ENCODE measurements at regions not wholly inside any gene's neighbourhood (a gene's known extent, or its start where the extent isn't known, plus 50 kb on each side); places are given as distances from the start of the nearest gene placed in this dataset.

GRCh38 chr9:25864509-25864908 lies 186.3 kb upstream of the TUSC1 start:
- H3K9me3 Mint-ChIP-seq = peaks cover 3 to 18% of the 10 kb centered on the region in 2 donors
- peaks cover 10% of the 10 kb centered on the region for H3K9me3 ChIP-seq (ENCODE audit: control insufficient read depth, insufficient read depth, low read length)
- no peaks in the 10 kb centered on the region for H3K27me3 Mint-ChIP-seq (ENCODE audit: low read depth in 2 of 2)
- H3K4me1 Mint-ChIP-seq = no peaks in the 10 kb centered on the region
- ATAC-seq = no peak
- H3K27ac ChIP-seq (ENCODE audit: low read length) = no peak overlapping the region
- H3K4me1 ChIP-seq (ENCODE audit: control insufficient read depth, insufficient read depth, low read length) = no peaks in the 10 kb centered on the region
- no peak for DNase-seq
- intact Hi-C loops (cut with micrococcal nuclease) = no loop called here
- H3K27me3 ChIP-seq (ENCODE audit: control insufficient read depth, insufficient read depth, low read length) = no peaks in the 10 kb centered on the region
- H3K27ac Mint-ChIP-seq = no peak overlapping the region
- H3K36me3 Mint-ChIP-seq = no peaks in the 10 kb centered on the region
- WGBS (ENCODE audit: insufficient coverage) = 83% methylated on average over 1 of the region's 1 CpG
- H3K36me3 ChIP-seq (ENCODE audit: control insufficient read depth, insufficient read depth, low read length) = no peaks in the 10 kb centered on the region
- H3K4me3 ChIP-seq (ENCODE audit: low read length) = no peak overlapping the region
- TF ChIP-seq CTCF (IDR thresholded peaks at IDR 0.05) = no peak
- no peak overlapping the region for H3K4me3 Mint-ChIP-seq

- H3K36me3 ChIP-seq (ENCODE audit: control insufficient read depth, insufficient read depth, low read length) = no peaks in the 10 kb centered on the region
- Mint-ChIP-seq H3K27ac (no peak overlapping the region), H3K4me1 (no peaks in the 10 kb centered on the region), H3K4me3 (no peak overlapping the region), H3K9me3 (peaks cover 8 to 19% of the 10 kb centered on the region in 2 donors), H3K27me3 (ENCODE audit: low read depth in 2 of 2) (no peaks in the 10 kb centered on the region), H3K36me3 (peaks cover 12% of the 10 kb centered on the region)
- TF ChIP-seq CTCF (IDR thresholded peaks at IDR 0.05) = no peak
- H3K9me3 ChIP-seq (ENCODE audit: control insufficient read depth, insufficient read depth, low read length) = peaks cover 10% of the 10 kb centered on the region
- H3K4me3 ChIP-seq (ENCODE audit: low read length) = no peak overlapping the region
- no peaks in the 10 kb centered on the region for H3K27me3 ChIP-seq (ENCODE audit: control insufficient read depth, insufficient read depth, low read length)
- intact Hi-C loops (cut with micrococcal nuclease) = no loop called here
- DNase-seq = no peak
- no peak overlapping the region for H3K27ac ChIP-seq (ENCODE audit: low read length)
- no CpG with 5 or more reads among the region's 2 CpGs for WGBS (ENCODE audit: insufficient coverage)
- ATAC-seq = no peak
- H3K4me1 ChIP-seq (ENCODE audit: control insufficient read depth, insufficient read depth, low read length) = no peaks in the 10 kb centered on the region
Measured at GRCh38 chr9:25861421-25861820, 183.2 kb upstream of the TUSC1 start.

GRCh38 chr9:25857147-25857546 lies 178.9 kb upstream of the TUSC1 start:
- intact Hi-C loops (cut with micrococcal nuclease) = no loop called here
- no peak overlapping the region for H3K4me3 Mint-ChIP-seq

More at GRCh38 chr9:25857147-25857546, 178.9 kb upstream of the TUSC1 start:
- peaks cover 15% of the 10 kb centered on the region in 2 donors for H3K9me3 Mint-ChIP-seq
- 3% methylated on average over 1 of the region's 1 CpG for WGBS (ENCODE audit: insufficient coverage)
- H3K27ac Mint-ChIP-seq = no peak overlapping the region
- TF ChIP-seq CTCF (IDR thresholded peaks at IDR 0.05) = no peak
- no peak for DNase-seq
- no peak overlapping the region for H3K4me3 ChIP-seq (ENCODE audit: low read length)
- no peaks in the 10 kb centered on the region for H3K27me3 ChIP-seq (ENCODE audit: control insufficient read depth, insufficient read depth, low read length)
- H3K4me1 ChIP-seq (ENCODE audit: control insufficient read depth, insufficient read depth, low read length) = no peaks in the 10 kb centered on the region
- H3K27me3 Mint-ChIP-seq (ENCODE audit: low read depth in 2 of 2) = no peaks in the 10 kb centered on the region
- no peaks in the 10 kb centered on the region for H3K4me1 Mint-ChIP-seq
- H3K27ac ChIP-seq (ENCODE audit: low read length) = no peak overlapping the region
- H3K36me3 Mint-ChIP-seq = peaks cover 18% of the 10 kb centered on the region
- no peaks in the 10 kb centered on the region for H3K36me3 ChIP-seq (ENCODE audit: control insufficient read depth, insufficient read depth, low read length)
- peaks cover 5% of the 10 kb centered on the region for H3K9me3 ChIP-seq (ENCODE audit: control insufficient read depth, insufficient read depth, low read length)
- ATAC-seq = no peak

Data from natural killer cell (primary cell).